GM23248 (cell line): ENCODE measurements at regions not wholly inside any gene's neighbourhood (a gene's known extent, or its start where the extent isn't known, plus 50 kb on each side); places are given as distances from the start of the nearest gene placed in this dataset.

Source experiments
- EZH2 ChIP-seq: fragments of 200-600 bp; sonication (generic); IDR thresholded peaks from 2 replicates; pipeline ENCODE4 v1.6.1; 2018; ENCODE audit warnings: antibody characterized with exemption, mild to moderate bottlenecking; ENCODE audit not compliant: insufficient read depth, poor library complexity, severe bottlenecking
- EZH2phosphoT487 ChIP-seq: fragments of 200-600 bp; sonication (generic); IDR thresholded peaks from 2 replicates; pipeline ENCODE4 v1.6.1; 2018; ENCODE audit warnings: antibody characterized with exemption, moderate library complexity, mild to moderate bottlenecking, low read depth; ENCODE audit not compliant: insufficient read depth

DNA sequence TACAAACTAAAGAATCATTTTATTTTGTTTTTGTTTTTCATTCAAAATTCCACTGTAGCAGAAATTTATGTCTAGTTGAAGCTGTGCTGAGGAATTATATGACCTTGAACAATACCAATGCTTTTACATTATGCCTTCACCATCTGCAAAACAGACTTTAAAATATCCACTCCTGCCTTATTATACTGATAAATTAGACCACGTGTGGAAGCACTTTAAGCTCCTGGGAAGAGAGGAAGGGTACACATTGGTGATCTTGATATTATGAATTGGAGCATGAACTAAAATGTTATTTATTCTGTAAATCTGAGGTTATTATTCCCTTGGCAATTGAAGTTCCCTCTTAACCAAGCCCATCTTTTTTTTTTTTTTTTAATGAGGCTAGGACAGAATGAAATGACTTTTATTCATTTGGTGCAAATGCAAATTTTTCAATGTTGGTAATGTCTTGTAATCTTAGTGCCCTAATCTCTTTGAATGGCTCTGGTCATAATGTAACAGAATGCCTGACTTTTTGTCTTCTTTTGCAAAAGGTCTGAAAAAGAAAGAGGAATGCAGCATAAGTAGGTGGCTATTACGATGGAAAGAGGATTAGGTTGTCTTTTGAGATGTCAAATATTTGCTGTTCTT is 139.9 kb upstream of the COBL start:
- TF ChIP-seq EZH2phosphoT487: no peak
- no peak for TF ChIP-seq EZH2
